HCT116 (cell line): ENCODE measurements at regions not wholly inside any gene's neighbourhood (a gene's known extent, or its start where the extent isn't known, plus 50 kb on each side); places are given as distances from the start of the nearest gene placed in this dataset.

Experiments used
- ATAC-seq: fragments of 200-7000 bp; cut with Tn5 transposase; 2 replicates; pipeline ENCODE4 v1.9.1; 2020; ENCODE audit warnings: mild to moderate bottlenecking, moderate library complexity
- BruUV-seq: library from RNA; stranded (reverse); fragments of 400-500 nt; replicated peaks from 2 replicates; lab custom pipeline; 2021; lab: Mats Ljungman, UMichigan
- CTCF ChIA-PET: fragments of 300-600 bp; sonication (Branson Sonifier 250); formaldehyde crosslinking; loops from one replicate; lab custom pipeline; 2021; ENCODE audit warnings: antibody characterized with exemption; lab: Charles Lee
- POLR2A ChIA-PET: fragments of 300-600, 350-600 bp; sonication (Branson Sonifier 250); formaldehyde crosslinking; loops from one replicate; lab custom pipeline; 2021; ENCODE audit warnings: antibody characterized with exemption; lab: Charles Lee
- RAD21 ChIA-PET, 2 experiments: fragments of 300-600 bp; sonication (Branson Sonifier 250); formaldehyde crosslinking; loops; one replicate each; lab custom pipeline; 2023; ENCODE audit warnings: low total read pairs in 2 of 2; ENCODE audit not compliant: uncharacterized antibody in 2 of 2, unreplicated experiment in 2 of 2, low non-redundant PET in 1 of 2; lab: Charles Lee
- DNase-seq: peaks from one replicate; pipeline ENCODE4 v3.0.0-alpha.2; 2010; ENCODE audit warnings: low read depth, low spot score
- H2AFZ ChIP-seq: fragments of 200-600 bp; shearing (Covaris generic), sonication (generic); 2 replicates; pipeline ENCODE4 v1.6.1; 2017; ENCODE audit warnings: low read depth, mixed run types, mixed read lengths, antibody characterized with exemption, low read length; ENCODE audit not compliant: poor library complexity, severe bottlenecking
- H3K27ac ChIP-seq: 2 replicates; pipeline ENCODE4 v1.5.1; 2012; ENCODE audit warnings: low read depth, low read length
- H3K27me3 ChIP-seq: fragments of 200-600 bp; sonication (generic); 2 replicates; pipeline ENCODE4 v1.6.1; 2016; ENCODE audit warnings: mixed run types, low read length, mixed read lengths; ENCODE audit not compliant: insufficient read depth
- H3K36me3 ChIP-seq, 2 experiments: fragments of 200-500 bp in 1 of 2; fragments of 200-600 bp in 1 of 2; sonication (Bioruptor generic) in 1 of 2; sonication (generic) in 1 of 2; 2 replicates each; pipeline versions ENCODE4 v1.5.1 to v1.6.1; 2014 to 2016; ENCODE audit warnings: low read length in 2 of 2, inconsistent platforms in 1 of 2, mixed read lengths in 1 of 2, mixed run types in 1 of 2; ENCODE audit not compliant: insufficient read depth in 2 of 2, control insufficient read depth in 1 of 2
- H3K4me1 ChIP-seq, 2 experiments: fragments of 200-600 bp in 1 of 2; sonication (generic) in 1 of 2; 2 replicates each; pipeline versions ENCODE4 v1.5.1 to v1.6.1; 2012 to 2017; ENCODE audit warnings: low read length in 2 of 2, inconsistent platforms in 1 of 2, mild to moderate bottlenecking in 1 of 2, mixed read lengths in 1 of 2, mixed run types in 1 of 2, moderate library complexity in 1 of 2; ENCODE audit not compliant: insufficient read depth in 2 of 2, control insufficient read depth in 1 of 2
- H3K4me2 ChIP-seq: fragments of 200-600 bp; sonication (generic); 2 replicates; pipeline ENCODE4 v1.6.1; 2017; ENCODE audit warnings: mixed run types, low read length, mixed read lengths
- H3K4me3 ChIP-seq, 2 experiments: fragments of 200-600 bp in 1 of 2; sonication (generic) in 1 of 2; replicated peaks in 1 of 2; 2 replicates each; pipeline ENCODE4 v1.5.1; 2011 to 2016; ENCODE audit warnings: low read length in 2 of 2, control low read depth in 1 of 2, low read depth in 1 of 2, mild to moderate bottlenecking in 1 of 2, mixed read lengths in 1 of 2, mixed run types in 1 of 2
- H3K79me2 ChIP-seq: fragments of 200-600 bp; sonication (generic); 2 replicates; pipeline ENCODE4 v1.6.1; 2017; ENCODE audit warnings: mild to moderate bottlenecking, mixed run types, low read length, moderate library complexity, mixed read lengths; ENCODE audit not compliant: insufficient read depth
- H3K9ac ChIP-seq: fragments of 200-600 bp; sonication (generic); 2 replicates; pipeline ENCODE4 v1.6.1; 2016; ENCODE audit warnings: low read length, mixed read lengths
- H3K9me2 ChIP-seq: fragments of 200-600 bp; sonication (generic), shearing (Covaris generic); 2 replicates; pipeline ENCODE4 v1.6.1; 2017; ENCODE audit warnings: mixed run types, mild to moderate bottlenecking, moderate library complexity; ENCODE audit not compliant: insufficient read depth
- H3K9me3 ChIP-seq, 2 experiments: fragments of 200-500 bp in 1 of 2; fragments of 200-600 bp in 1 of 2; sonication (Bioruptor generic) in 1 of 2; sonication (generic) in 1 of 2; 2 replicates each; pipeline ENCODE4 v1.6.1; 2014 to 2017; ENCODE audit warnings: low read length in 2 of 2, mixed read lengths in 2 of 2, inconsistent platforms in 1 of 2, low read depth in 1 of 2, mild to moderate bottlenecking in 1 of 2, mixed run types in 1 of 2, moderate library complexity in 1 of 2; ENCODE audit not compliant: control insufficient read depth in 1 of 2, insufficient read depth in 1 of 2
- H4K20me1 ChIP-seq: fragments of 200-600 bp; sonication (generic), shearing (Covaris generic); 2 replicates; pipeline ENCODE4 v1.6.1; 2017; ENCODE audit warnings: mixed run types, mild to moderate bottlenecking, moderate library complexity; ENCODE audit not compliant: insufficient read depth
- CEBPB ChIP-seq: IDR thresholded peaks from 2 replicates; pipeline ENCODE4 v1.6.1; 2012; ENCODE audit warnings: low read depth
- EGR1 ChIP-seq: IDR thresholded peaks from 2 replicates; pipeline ENCODE4 v1.6.1; 2012; ENCODE audit warnings: low read depth
- ELF1 ChIP-seq: IDR thresholded peaks from 2 replicates; pipeline ENCODE4 v1.6.1; 2012; ENCODE audit warnings: low read depth, borderline replicate concordance
- EZH2 ChIP-seq: fragments of 200-600 bp; sonication (generic); IDR thresholded peaks from 2 replicates; pipeline ENCODE4 v1.6.1; 2017; ENCODE audit warnings: antibody characterized with exemption, mixed run types
- EZH2phosphoT487 ChIP-seq: fragments of 200-600 bp; IDR thresholded peaks from 2 replicates; pipeline ENCODE4 v1.6.1; 2018; ENCODE audit warnings: antibody characterized with exemption, borderline replicate concordance
- FOSL1 ChIP-seq: IDR thresholded peaks from 2 replicates; pipeline ENCODE4 v1.6.1; 2012; ENCODE audit warnings: low read depth
- JUND ChIP-seq: IDR thresholded peaks from 2 replicates; pipeline ENCODE4 v1.6.1; 2012
- POLR2A ChIP-seq: IDR thresholded peaks from 2 replicates; pipeline ENCODE4 v1.7.0; 2011; ENCODE audit warnings: borderline replicate concordance; ENCODE audit not compliant: insufficient read depth, insufficient read length; ENCODE audit errors: extremely low read depth
- POLR2AphosphoS5 ChIP-seq: IDR thresholded peaks from 2 replicates; pipeline ENCODE4 v1.6.1; 2011; ENCODE audit warnings: mild to moderate bottlenecking, low read depth, low read length, moderate library complexity
- RAD21 ChIP-seq: IDR thresholded peaks from 2 replicates; pipeline ENCODE4 v1.6.1; 2012; ENCODE audit warnings: low read depth, mild to moderate bottlenecking
- SRF ChIP-seq: IDR thresholded peaks from 2 replicates; pipeline ENCODE4 v1.6.1; 2012; ENCODE audit warnings: low read depth
- TCF7L2 ChIP-seq: IDR thresholded peaks from 2 replicates; pipeline ENCODE4 v1.7.0; 2011; ENCODE audit warnings: borderline replicate concordance, inconsistent platforms; ENCODE audit not compliant: insufficient read depth, insufficient read length; ENCODE audit errors: extremely low read depth
- YY1 ChIP-seq: IDR thresholded peaks from 2 replicates; pipeline ENCODE4 v1.6.1; 2011; ENCODE audit warnings: low read length, low read depth, moderate library complexity, mild to moderate bottlenecking; ENCODE audit not compliant: insufficient replicate concordance; ENCODE audit errors: extremely low read depth
- ZFX ChIP-seq: fragments of 450-650 bp; IDR thresholded peaks from 2 replicates; pipeline ENCODE4 v1.6.1; 2017
- ZNF274 ChIP-seq: fragments of 200-500 bp; sonication (Bioruptor generic); IDR thresholded peaks from 2 replicates; pipeline ENCODE4 v1.6.1; 2014; ENCODE audit warnings: mild to moderate bottlenecking, low read depth, low read length, inconsistent platforms
- intact Hi-C: fragments of 100-400 bp; cut with micrococcal nuclease; formaldehyde crosslinking; loops from 2 replicates; pipeline ENCODE4 v1.10.0; 2022
- TF ChIP-seq, protein P1 (sequence below): IDR thresholded peaks from 2 replicates; pipeline ENCODE4 v1.6.1; 2012
- TF ChIP-seq, protein P2 (sequence below): IDR thresholded peaks from 2 replicates; pipeline ENCODE4 v1.6.1; 2012; ENCODE audit warnings: low read depth
- TF ChIP-seq, protein P3 (sequence below): IDR thresholded peaks from 2 replicates; pipeline ENCODE4 v1.6.1; 2012

DNA sequence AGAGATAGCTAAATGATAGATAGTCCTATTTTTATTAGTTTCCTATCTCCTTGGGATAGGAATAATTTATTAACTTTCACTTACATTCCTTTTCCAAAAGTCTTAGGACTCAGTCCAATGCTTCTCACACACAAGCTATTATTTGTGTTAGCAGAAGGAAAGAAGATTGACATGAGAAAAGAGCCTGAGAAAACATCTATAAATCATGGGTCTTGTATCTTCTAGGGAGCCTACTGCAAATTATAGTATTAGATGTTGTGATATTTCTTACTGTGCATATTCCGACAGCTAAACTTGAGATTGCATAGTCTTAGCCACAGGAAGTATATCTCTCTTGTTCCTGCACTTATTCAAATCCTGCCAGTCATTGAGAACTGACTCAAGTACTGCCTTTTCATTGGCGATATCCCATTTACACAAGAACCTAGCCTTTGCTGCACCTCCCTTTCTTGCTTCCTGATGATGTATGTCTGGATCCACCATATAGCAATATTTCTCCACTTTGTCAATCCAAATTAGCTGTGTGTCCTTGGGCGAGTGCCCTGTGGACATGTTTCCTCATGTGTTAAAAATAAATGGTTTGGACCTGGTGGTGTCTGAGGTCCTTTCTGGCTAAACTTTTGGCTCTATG, 245.1 kb upstream of the LMCD1 start:
- no peaks in the 10 kb centered on the region for H3K4me1 ChIP-seq
- H3K36me3 ChIP-seq, result no peaks in the 10 kb centered on the region
- intact Hi-C loops, result no loop called here
- no peak overlapping the region for H2AFZ ChIP-seq
- no peaks in the 10 kb centered on the region for H3K9me3 ChIP-seq
- no peaks in the 10 kb centered on the region for H3K79me2 ChIP-seq
- H3K4me2 ChIP-seq, result no peak overlapping the region
- no peak overlapping the region for H3K27ac ChIP-seq
- no peak overlapping the region for H3K9ac ChIP-seq
- TF ChIP-seq FOSL1 (no peak), RAD21 (no peak), CEBPB (no peak), POLR2AphosphoS5 (no peak), SRF (no peak), ZNF274 (no peak), ZFX (no peak), TCF7L2 (no peak), ELF1 (no peak), POLR2A (no peak), JUND (no peak), EGR1 (no peak), EZH2phosphoT487 (no peak), EZH2 (no peak), YY1 (no peak)
- TF ChIP-seq, protein P1, sequence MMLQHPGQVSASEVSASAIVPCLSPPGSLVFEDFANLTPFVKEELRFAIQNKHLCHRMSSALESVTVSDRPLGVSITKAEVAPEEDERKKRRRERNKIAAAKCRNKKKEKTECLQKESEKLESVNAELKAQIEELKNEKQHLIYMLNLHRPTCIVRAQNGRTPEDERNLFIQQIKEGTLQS, result no peak
- TF ChIP-seq, protein P2, sequence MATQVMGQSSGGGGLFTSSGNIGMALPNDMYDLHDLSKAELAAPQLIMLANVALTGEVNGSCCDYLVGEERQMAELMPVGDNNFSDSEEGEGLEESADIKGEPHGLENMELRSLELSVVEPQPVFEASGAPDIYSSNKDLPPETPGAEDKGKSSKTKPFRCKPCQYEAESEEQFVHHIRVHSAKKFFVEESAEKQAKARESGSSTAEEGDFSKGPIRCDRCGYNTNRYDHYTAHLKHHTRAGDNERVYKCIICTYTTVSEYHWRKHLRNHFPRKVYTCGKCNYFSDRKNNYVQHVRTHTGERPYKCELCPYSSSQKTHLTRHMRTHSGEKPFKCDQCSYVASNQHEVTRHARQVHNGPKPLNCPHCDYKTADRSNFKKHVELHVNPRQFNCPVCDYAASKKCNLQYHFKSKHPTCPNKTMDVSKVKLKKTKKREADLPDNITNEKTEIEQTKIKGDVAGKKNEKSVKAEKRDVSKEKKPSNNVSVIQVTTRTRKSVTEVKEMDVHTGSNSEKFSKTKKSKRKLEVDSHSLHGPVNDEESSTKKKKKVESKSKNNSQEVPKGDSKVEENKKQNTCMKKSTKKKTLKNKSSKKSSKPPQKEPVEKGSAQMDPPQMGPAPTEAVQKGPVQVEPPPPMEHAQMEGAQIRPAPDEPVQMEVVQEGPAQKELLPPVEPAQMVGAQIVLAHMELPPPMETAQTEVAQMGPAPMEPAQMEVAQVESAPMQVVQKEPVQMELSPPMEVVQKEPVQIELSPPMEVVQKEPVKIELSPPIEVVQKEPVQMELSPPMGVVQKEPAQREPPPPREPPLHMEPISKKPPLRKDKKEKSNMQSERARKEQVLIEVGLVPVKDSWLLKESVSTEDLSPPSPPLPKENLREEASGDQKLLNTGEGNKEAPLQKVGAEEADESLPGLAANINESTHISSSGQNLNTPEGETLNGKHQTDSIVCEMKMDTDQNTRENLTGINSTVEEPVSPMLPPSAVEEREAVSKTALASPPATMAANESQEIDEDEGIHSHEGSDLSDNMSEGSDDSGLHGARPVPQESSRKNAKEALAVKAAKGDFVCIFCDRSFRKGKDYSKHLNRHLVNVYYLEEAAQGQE, result no peak
- TF ChIP-seq, protein P3, sequence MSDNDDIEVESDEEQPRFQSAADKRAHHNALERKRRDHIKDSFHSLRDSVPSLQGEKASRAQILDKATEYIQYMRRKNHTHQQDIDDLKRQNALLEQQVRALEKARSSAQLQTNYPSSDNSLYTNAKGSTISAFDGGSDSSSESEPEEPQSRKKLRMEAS, result no peak
- TF ChIP-seq, all 23 proteins: peak for 0
- no TSS peak for BruUV-seq
- H4K20me1 ChIP-seq, result no peaks in the 10 kb centered on the region
- H3K4me3 ChIP-seq, result no peak overlapping the region
- ChIA-PET RAD21 (no interaction called here), POLR2A (no interaction called here), CTCF (interaction anchor here (2.2 kb wide), 1 partner anchor 17 kb away, joined by 8 read pairs; no protein-coding TSS in a partner anchor)
- no peak for ATAC-seq
- DNase-seq, result no peak
- H3K9me2 ChIP-seq, result no peaks in the 10 kb centered on the region
- no peaks in the 10 kb centered on the region for H3K27me3 ChIP-seq
